ENCODE measurements at regions not wholly inside any gene's neighbourhood (a gene's known extent, or its start where the extent isn't known, plus 50 kb on each side); places are given as distances from the start of the nearest gene placed in this dataset.

DNA sequence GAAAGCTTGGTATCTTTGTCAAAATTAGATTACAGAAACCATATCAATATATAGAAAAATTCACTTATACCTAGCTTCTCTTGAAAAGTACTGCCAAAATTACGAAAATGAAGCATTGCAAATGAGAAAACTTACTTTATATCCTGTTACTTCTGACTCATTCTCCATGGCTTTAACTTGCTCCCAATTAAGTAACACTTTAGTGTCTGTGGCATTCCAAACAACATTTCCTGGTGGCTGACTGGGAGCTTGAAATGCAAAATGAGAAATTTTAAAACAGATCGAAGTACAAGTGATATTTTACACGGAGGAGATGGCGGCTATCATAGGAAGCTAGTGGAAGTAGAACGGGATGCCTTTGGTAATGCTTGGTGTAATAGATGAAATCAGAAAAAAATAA, 347.3 kb downstream of the CNTN3 start:
- TF ChIP-seq CTCF (IDR thresholded peaks at IDR 0.05), result no peak
- TF ChIP-seq POLR2A (IDR thresholded peaks at IDR 0.05), result no peak

Data from tibial nerve (tissue), 3 donors.